ENCODE measurements at regions not wholly inside any gene's neighbourhood (a gene's known extent, or its start where the extent isn't known, plus 50 kb on each side); places are given as distances from the start of the nearest gene placed in this dataset.

DNA sequence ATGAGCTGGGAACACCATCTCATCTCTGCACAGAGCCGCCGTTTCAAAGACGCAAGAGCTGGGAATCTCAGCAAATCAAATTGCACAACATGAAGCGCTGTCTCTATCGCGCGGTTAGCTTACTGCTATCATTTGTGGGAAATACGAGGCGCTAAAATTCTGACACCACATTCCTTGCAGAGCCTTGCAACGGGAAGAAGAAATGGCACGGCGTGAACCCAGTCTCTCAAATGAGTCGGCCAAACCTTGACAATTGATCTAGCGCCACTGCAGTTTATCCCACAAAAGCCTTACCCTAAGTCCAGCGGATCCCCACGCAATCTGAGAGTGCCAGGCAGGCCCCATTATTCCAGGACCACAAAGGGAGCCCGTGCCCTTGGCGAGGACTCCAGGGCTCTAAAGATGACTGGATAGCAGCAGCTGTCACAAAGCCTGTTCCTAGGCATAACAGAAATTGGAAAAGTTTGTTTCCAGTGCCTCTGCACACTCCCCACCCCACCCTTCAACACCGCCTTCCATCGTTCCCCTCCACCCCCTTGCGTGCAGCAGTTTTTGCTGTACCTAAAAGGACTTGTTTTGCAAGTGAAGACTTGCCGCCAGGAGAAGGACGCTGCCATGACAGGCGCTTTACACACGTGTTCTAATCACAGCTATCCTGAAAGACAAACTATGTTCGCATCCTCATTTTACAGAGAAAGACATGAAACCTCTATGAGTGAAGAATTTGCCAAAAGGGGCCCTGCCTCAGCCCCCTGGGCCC, 252.4 kb downstream of the EIPR1 start:
- TF ChIP-seq, protein P1, sequence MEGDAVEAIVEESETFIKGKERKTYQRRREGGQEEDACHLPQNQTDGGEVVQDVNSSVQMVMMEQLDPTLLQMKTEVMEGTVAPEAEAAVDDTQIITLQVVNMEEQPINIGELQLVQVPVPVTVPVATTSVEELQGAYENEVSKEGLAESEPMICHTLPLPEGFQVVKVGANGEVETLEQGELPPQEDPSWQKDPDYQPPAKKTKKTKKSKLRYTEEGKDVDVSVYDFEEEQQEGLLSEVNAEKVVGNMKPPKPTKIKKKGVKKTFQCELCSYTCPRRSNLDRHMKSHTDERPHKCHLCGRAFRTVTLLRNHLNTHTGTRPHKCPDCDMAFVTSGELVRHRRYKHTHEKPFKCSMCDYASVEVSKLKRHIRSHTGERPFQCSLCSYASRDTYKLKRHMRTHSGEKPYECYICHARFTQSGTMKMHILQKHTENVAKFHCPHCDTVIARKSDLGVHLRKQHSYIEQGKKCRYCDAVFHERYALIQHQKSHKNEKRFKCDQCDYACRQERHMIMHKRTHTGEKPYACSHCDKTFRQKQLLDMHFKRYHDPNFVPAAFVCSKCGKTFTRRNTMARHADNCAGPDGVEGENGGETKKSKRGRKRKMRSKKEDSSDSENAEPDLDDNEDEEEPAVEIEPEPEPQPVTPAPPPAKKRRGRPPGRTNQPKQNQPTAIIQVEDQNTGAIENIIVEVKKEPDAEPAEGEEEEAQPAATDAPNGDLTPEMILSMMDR (conservative IDR thresholded peaks at IDR 0.05; ENCODE audit: low read length), result no peak
- no peak for TF ChIP-seq EZH2phosphoT487 (IDR thresholded peaks at IDR 0.05; ENCODE audit: borderline replicate concordance, low read depth, low read length)
